ENCODE measurements at regions not wholly inside any gene's neighbourhood (a gene's known extent, or its start where the extent isn't known, plus 50 kb on each side); places are given as distances from the start of the nearest gene placed in this dataset.

GRCh38 chr3:177565981-177566380 is 368.7 kb upstream of the TBL1XR1 start:
- TF ChIP-seq, protein P1, sequence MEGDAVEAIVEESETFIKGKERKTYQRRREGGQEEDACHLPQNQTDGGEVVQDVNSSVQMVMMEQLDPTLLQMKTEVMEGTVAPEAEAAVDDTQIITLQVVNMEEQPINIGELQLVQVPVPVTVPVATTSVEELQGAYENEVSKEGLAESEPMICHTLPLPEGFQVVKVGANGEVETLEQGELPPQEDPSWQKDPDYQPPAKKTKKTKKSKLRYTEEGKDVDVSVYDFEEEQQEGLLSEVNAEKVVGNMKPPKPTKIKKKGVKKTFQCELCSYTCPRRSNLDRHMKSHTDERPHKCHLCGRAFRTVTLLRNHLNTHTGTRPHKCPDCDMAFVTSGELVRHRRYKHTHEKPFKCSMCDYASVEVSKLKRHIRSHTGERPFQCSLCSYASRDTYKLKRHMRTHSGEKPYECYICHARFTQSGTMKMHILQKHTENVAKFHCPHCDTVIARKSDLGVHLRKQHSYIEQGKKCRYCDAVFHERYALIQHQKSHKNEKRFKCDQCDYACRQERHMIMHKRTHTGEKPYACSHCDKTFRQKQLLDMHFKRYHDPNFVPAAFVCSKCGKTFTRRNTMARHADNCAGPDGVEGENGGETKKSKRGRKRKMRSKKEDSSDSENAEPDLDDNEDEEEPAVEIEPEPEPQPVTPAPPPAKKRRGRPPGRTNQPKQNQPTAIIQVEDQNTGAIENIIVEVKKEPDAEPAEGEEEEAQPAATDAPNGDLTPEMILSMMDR (IDR thresholded peaks at IDR 0.05; ENCODE audit: low read depth, low read length) = no peak
- no peak overlapping the region for H3K4me3 ChIP-seq (ENCODE audit: low read depth, low read length)

- H3K4me3 ChIP-seq (ENCODE audit: low read depth, low read length) = no peak overlapping the region
- TF ChIP-seq, protein P1 (IDR thresholded peaks at IDR 0.05; ENCODE audit: low read depth, low read length) = no peak
These were observed 370.6 kb upstream of the TBL1XR1 start for GRCh38 chr3:177567833-177568232.

DNA sequence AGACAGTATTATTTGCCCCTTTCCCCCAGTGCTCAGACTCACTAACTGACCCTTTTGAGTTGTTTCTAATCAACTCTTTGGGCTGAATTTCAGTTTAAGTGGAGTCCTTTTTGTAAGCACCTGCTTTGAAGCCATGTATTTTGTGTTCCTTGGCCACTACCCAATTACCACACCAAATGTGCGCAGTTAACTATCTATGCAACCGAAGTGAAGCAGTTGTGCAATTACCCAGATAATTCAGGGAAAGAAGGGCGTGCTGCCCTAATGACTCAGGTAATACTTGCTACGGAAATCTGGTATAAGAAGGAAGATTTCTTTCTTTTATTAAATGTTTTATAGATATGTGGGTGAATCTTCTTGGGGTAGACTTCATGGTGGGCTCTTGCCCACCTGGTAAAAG is 371.9 kb upstream of the TBL1XR1 start:
- TF ChIP-seq, protein P1 (IDR thresholded peaks at IDR 0.05; ENCODE audit: low read depth, low read length) = no peak
- no peak overlapping the region for H3K4me3 ChIP-seq (ENCODE audit: low read depth, low read length)

- TF ChIP-seq, protein P1 (IDR thresholded peaks at IDR 0.05; ENCODE audit: low read depth, low read length) = no peak
- no peak overlapping the region for H3K4me3 ChIP-seq (ENCODE audit: low read depth, low read length)
These were observed 372.8 kb upstream of the TBL1XR1 start for GRCh38 chr3:177569875-177570657.

DNA sequence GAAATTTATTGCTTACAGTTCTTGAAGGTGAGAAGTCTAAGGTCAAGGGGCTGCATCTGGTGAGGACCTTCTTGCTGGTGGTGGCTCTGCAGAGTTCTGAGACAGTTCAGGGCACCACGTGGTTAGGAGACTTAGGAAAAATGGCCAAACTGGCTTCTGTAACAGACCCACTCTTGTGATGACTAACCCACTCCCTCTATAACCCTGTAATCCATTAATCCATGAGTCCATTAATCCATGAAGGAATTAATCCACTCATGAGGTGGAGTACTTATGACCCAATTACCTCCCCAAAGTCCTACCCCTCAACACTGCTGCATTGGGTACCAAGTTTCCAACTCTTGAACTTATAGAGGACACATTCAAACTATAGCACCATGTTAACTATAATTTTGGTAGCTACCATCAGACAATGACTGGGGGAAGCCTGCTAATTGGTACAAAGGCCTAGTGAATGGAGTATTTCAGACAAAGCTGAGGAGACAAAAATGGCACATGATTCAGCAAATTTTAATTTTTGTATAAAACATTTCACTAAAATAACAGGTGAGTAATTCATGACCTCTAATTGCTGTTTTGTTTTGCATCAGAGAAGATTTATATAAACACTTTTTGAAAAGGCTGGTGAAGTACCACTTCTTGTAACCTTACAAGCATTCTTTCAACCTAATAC is 374.1 kb upstream of the TBL1XR1 start:
- H3K4me3 ChIP-seq (ENCODE audit: low read depth, low read length) = no peak overlapping the region
- TF ChIP-seq, protein P1 (IDR thresholded peaks at IDR 0.05; ENCODE audit: low read depth, low read length) = no peak

GRCh38 chr3:177571944-177572315 is 374.6 kb upstream of the TBL1XR1 start:
- TF ChIP-seq, protein P1 (IDR thresholded peaks at IDR 0.05; ENCODE audit: low read depth, low read length) = no peak
- H3K4me3 ChIP-seq (ENCODE audit: low read depth, low read length) = no peak overlapping the region

DNA sequence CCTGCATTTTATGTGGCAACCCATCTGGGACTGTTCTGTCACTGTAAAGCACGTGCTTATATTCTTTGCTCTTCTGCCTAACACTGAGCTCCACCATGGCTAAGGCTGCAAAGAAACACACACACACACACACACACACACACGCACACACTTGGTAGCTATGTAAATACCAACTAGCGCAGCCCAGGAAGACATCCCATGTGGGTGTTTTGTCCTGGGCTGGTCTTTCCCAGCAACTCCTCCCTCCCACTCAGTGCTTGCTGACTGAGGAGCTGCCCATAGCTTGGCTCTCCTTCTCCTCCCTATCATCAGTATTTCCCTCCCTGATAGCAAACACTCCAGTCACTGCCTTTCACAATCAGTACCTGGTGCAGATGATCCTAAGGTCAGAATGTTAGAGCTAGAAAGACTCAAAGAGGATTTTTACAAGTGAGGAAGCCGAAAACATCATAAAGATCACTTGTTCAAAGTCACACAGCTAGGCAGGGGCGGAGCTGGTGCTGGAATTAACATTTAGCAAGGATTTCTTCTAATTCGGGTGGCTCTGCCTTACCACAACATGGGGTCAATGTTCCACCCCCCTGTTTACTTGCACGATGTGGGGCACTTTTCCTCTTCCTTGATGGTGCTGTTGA is 377.1 kb upstream of the TBL1XR1 start:
- TF ChIP-seq, protein P1 (IDR thresholded peaks at IDR 0.05; ENCODE audit: low read depth, low read length) = no peak
- no peak overlapping the region for H3K4me3 ChIP-seq (ENCODE audit: low read depth, low read length)

All from WI38 (cell line).